Forelimb muscle (tissue), 1 donor: ENCODE measurements at regions not wholly inside any gene's neighbourhood (a gene's known extent, or its start where the extent isn't known, plus 50 kb on each side); places are given as distances from the start of the nearest gene placed in this dataset.

Source experiments
- DNase-seq: peaks from one replicate; pipeline ENCODE4 v3.0.0-alpha.2; 2013; ENCODE audit warnings: low read depth

- no peak for DNase-seq
Measured at GRCh38 chr1:56356376-56356990, 222.9 kb downstream of the PLPP3 start.

DNA sequence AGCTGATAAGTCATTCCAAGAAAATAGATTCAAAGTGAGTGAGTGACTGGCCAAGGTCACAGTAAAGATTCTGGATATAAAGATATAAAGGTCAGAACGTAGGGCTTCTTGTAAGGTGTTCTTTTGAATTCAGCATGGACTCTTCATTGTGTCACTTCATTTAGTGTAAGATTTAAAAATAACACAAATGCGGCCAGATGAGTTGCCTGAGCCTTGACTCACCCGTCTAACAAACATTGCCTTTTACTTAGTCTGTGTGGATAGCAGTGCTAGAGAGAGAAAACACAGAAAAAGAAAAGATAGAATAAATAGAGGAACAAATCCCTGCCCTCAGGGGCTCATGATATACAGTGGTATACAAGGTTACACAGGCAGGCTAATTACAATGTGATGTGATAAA is 223.4 kb downstream of the PLPP3 start:
- DNase-seq = no peak

DNA sequence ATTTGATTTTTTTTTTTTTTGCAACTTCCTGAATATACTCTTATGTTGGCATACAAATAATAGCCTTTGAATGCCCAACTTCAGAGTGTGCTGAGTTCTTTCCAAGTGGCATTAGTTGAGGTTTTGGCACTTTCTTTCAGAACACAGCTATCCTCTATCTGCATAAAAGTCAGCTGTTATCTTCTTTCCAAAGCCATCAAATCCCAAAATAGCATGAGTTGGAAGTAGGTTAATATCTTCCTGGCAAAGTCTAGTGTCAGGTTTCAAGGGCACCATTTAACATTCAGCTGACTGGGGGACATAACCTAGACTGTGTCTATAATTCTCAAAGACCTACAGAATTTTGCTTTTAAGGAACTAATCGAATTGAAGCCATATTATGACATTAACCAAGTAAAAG is 223.9 kb downstream of the PLPP3 start:
- DNase-seq = no peak

DNA sequence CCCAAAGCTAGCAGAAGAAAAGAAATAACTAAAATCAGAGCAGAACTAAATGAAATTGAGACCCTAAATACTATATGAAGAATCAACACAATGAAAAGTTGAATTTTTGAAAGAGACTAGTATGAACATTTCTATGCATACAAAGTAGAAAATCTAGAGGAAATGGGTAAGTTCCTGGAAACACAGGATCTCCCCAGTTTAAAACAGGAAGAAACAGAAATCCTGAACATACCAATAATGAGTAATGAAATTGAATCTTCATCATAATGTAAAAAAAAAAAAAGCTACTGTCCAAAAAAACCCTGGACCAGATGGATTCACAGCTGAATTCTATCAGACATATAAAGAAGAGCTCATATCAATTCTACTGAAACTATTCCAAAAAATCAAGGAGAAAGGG is 233.5 kb downstream of the PLPP3 start:
- no peak for DNase-seq

- no peak for DNase-seq
Measured at GRCh38 chr1:56340977-56341376, 238.4 kb downstream of the PLPP3 start.

DNA sequence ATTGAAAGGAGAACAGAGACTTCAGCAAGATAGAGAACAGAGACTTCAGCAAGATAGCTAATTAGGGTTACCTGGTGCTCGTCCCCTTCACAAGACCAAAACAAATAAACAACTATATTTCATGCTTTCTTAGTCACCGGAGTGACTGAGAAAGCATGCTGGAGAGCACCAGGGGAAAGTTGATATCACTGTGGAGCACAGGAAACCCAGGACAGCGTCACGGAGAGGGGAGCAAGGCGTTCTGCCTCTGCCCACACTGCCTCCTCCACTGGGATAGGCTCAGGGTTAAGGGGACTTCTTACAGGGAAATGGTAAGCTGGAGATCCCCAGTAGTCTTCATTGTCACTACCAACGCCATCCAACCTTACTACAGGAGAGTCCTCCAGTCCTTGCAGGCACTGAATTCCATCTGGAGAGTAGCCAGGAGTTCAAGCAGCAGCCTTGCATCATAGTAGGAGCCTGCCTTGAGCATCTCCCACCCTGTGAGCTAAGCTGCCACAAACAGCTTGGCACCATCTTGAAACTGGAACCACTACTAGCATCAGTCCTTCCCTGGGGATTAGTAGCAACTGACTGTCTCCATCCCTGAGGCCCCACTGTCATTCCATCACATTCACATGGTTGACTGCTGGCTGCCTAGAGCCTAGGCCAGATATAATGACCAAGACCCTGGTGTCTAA is 239.4 kb downstream of the PLPP3 start:
- no peak for DNase-seq

- DNase-seq = no peak
Measured at GRCh38 chr1:56339093-56339492, 240.3 kb downstream of the PLPP3 start.

DNA sequence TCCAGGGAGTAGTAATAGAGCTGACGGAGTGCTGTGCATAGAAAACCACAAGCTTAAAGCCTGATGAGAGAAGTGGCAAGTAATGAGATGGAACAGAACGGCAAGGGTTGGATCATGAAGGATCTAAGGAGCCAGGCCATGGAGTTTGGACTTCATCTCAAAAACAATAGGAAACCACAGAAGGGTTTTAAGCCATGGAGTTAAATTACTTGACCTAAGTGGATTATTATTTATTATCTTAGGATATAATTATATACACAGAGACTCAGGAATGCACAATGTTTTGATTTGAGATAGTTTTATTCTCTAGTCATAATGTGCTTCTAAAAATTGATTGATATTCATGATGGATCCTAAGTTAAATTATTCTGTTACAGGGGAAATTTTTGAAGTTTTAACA is 242.4 kb downstream of the PLPP3 start:
- DNase-seq = no peak

GRCh38 chr1:56335394-56335793 is 244.0 kb downstream of the PLPP3 start:
- no peak for DNase-seq

DNA sequence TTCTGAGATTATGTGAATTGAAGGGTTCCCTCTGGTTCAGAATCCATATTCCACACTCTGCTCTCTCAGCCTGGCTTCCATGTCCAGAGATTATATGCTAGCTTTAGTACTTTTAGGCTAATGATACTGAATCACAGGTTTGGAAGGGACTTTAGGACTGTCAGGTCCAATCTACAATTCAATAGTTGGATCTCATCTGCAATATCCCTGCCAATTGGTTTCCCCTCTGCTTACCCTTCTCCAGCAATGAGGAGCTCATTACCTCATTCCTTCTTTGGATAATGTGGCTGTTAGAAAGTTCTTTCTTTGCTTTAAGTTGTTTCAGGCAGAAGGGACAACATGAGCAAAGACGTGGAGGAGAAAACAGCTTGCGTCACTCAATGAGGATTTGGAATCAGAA is 245.3 kb downstream of the PLPP3 start:
- DNase-seq = peak; percentile 65

DNA sequence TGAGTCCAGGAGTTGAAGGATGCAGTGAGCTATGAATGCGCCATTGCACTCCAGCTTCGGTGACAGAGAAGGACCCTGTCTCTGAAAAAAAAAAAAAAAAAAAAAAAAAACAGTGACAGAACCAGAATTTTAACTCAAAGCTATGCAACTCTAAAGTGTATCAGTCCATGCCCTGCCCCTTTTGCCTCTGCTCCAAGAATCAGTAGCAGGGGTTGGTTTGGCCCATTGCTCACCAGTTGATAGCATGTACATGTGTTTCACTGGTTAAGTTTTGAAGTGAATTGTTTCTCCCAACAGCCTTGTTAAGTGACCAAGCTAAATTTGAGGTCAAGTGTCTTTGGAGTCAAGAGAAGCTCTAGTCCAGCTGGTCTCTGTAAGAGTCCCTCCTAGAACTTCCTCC is 245.9 kb downstream of the PLPP3 start:
- no peak for DNase-seq

DNA sequence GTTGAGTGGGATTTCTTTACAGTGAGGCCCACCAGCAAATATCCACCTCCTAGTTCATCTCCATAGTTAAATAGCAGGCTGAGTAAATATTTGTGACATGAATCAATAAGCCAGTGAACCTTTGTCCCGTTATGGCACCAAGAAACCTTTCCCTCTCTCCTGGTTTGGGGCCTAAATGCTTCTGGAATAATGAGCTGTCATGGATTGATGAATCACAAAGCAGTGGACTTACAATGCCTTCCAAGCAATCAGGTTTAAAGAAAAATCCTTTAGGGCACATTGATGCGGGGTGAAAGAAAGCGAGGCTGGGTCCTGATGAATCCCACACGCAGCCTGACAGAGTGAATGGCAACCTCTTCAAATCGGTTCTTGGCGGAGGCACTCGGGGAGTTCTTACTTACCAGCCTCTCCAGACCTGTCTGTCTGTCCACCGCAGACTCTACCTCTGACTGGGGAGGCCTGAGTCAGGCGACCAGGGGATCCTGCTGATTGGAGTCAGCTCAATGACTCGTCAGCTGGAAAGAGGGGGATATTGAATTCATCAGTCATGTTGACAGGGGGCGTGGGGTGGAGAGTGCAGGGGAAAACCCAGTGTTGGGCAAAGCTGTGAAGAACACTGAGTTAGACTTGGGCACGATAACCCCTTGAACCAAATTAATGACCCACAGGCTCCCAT is 247.3 kb downstream of the PLPP3 start:
- DNase-seq = no peak

GRCh38 chr1:56331207-56331891 is 248.0 kb downstream of the PLPP3 start:
- DNase-seq = no peak

DNA sequence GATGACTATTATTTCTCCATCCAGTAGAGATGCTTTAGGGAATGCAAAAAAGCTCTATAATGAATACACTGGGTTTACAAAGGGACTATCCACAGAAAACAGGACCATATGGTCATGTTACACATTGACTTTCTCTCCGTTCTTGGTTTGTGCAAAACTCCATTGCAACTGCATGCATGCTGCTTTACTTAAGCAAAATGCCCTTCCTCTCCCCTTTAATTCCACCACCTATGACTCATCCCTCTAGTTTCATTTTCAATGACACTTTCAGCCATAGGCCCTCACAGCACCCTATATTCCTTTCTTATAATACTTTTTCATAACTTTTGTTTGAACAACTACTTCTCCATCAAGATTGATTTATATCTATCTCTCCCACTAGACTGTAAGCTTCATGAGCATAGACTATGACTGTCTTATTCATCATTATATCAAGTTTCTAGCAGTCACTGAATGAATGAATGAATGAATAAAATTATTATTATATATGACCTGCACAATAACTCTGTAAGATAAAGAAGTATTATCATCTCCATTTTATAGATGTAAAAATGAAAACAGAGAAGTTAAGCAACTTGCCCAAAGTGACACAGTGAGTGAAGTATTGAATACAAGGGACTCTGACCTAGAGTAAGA is 248.9 kb downstream of the PLPP3 start:
- no peak for DNase-seq

DNA sequence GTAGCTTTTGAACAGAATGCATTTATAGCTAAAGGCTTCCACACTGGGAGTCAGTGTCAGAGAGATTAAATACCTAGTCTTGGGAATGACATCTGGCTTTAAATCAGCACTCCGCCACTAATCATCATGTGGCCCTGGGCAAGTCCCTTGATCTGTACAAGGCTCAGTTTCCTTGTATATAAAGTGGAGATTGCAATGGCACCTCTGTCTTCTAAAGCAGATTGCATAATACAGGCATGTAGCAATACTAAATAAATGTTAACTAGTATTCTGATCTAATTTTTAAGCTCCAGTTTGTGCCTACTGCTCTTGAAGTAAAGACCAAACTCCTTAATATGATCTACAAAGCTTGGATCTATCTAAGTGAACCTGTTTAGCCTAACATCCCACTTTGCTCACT is 249.4 kb downstream of the PLPP3 start:
- no peak for DNase-seq

GRCh38 chr1:56327195-56327594 is 252.2 kb downstream of the PLPP3 start:
- no peak for DNase-seq

DNA sequence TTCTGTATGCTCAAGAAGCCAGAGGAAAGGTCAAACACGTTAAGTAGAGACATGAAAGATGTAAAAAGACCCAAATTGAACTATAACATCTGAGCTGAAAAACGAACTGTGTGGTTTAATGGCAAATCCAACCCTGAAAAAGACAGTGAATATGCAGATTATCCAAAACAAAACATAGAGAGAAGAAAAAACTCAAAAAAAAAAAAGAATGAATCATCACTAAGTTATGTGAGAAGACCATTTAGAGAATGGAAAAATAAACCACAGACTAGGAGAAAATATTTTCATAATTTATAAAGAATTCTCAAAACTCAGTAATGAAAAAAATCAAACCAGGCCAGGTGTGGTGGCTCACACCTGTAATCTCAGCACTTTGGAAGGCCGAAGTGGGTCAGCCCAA is 253.3 kb downstream of the PLPP3 start:
- no peak for DNase-seq

DNA sequence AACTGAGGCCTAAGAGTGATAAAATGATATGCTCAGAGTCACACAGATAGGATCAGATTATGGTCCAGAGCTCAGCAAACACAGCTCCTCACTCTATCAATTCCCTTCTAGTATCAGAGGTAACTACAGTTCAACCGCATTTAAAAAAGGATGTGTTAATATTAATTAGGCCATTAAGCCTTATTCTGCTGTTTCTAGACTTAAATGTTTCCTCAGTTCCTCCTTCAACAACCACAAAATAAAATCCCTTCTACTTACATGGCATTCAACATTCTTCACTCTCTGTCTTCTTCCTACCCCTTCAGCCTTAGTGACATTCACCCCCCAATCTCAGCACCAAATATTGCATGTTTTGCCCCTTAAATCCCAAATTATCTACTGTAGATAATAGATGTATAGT is 254.9 kb downstream of the PLPP3 start:
- DNase-seq = no peak

- no peak for DNase-seq
Measured at GRCh38 chr1:56322211-56322610, 257.2 kb downstream of the PLPP3 start.

GRCh38 chr1:56321150-56321490 is 258.2 kb downstream of the PLPP3 start:
- DNase-seq = no peak

DNA sequence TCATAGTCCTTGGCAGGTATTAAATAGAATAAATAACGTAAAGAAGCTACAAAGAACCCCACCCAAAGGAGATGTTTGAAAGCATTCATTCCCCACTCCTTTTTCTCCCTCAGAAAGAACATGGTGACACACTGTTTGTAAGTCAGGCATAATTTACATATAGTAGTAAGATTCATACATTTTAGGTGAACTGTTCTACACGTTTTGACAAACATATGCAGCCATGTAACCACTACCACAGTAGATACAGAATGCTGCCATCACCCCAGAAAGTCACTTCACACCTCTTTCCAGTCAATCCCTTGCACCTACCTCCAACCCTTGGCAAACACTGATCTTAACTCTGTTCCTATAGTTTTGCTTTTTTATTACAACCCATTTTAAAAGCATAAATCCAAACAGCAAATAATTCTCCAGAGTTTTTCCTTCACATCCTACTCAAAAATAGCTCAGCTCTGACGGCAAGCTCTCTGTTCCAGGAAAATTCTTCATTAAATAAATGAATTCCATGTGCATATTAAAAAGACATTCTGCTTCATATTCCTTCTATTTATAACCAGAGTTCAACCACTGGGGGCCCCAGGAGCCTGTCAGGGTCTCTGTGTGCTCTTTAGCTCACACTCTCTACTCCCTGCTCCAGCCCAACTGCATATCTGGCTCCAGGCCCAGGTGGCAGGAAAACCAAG is 258.8 kb downstream of the PLPP3 start:
- DNase-seq = peak; percentile 62

DNA sequence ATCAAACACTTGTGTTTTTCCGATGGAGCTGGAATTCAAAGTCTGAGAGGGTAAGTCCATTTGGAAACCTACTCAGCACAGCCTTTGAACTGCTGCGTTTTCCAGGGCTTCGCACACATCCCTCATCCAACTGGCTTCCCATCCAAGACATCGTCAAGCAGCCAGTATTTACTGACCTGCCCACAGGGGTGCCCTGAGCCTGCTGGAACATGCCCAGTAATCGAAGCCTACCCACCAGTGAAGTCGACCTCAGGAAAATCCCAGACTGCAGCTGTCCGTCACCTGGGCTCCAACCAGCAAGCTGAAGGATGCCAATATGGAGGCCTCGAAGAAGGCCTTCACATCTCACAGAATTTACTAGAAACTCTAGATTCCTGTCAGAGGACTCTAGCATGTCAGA is 261.6 kb downstream of the PLPP3 start:
- no peak for DNase-seq
